Central memory CD8-positive, alpha-beta T cell (primary cell): ENCODE measurements at regions not wholly inside any gene's neighbourhood (a gene's known extent, or its start where the extent isn't known, plus 50 kb on each side); places are given as distances from the start of the nearest gene placed in this dataset.

ENCODE experiments used
- ATAC-seq: fragments of 150-1000 bp; cut with Tn5 transposase; replicated peaks from 2 replicates; pipeline ENCODE4 v1.10.0; 2022; ENCODE audit warnings: mild to moderate bottlenecking, moderate FRiP score, moderate number of reproducible peaks; ENCODE audit not compliant: poor library complexity, severe bottlenecking; ENCODE audit errors: extremely low read depth
- DNase-seq, 2 donors: peaks; one replicate each; pipeline ENCODE4 v3.0.0; 2021; ENCODE audit warnings: low spot score in 2 of 2
- H3K27ac Mint-ChIP-seq: one replicate; pipeline ENCODE4 v1.8.0; 2022; ENCODE audit warnings: low read depth, mild to moderate bottlenecking, moderate library complexity, mixed read lengths
- H3K27me3 Mint-ChIP-seq: one replicate; pipeline ENCODE4 v1.8.0; 2022; ENCODE audit warnings: mixed read lengths
- H3K36me3 Mint-ChIP-seq: one replicate; pipeline ENCODE4 v1.8.0; 2022; ENCODE audit warnings: mild to moderate bottlenecking, moderate library complexity, mixed read lengths; ENCODE audit not compliant: insufficient read depth
- H3K4me1 Mint-ChIP-seq: one replicate; pipeline ENCODE4 v1.8.0; 2022; ENCODE audit warnings: mixed read lengths
- H3K4me3 Mint-ChIP-seq: one replicate; pipeline ENCODE4 v1.8.0; 2022; ENCODE audit warnings: mild to moderate bottlenecking, moderate library complexity, mixed read lengths
- H3K9me3 Mint-ChIP-seq: one replicate; pipeline ENCODE4 v1.8.0; 2022; ENCODE audit warnings: mixed read lengths

- Mint-ChIP-seq H3K4me3 (no peak overlapping the region), H3K27ac (no peak overlapping the region), H3K9me3 (no peaks in the 10 kb centered on the region), H3K4me1 (no peaks in the 10 kb centered on the region), H3K27me3 (no peaks in the 10 kb centered on the region), H3K36me3 (no peaks in the 10 kb centered on the region)
- no peak for ATAC-seq
- DNase-seq: no peak
Observed at GRCh38 chr10:91684841-91685240, 52.0 kb upstream of the PPP1R3C start.

DNA sequence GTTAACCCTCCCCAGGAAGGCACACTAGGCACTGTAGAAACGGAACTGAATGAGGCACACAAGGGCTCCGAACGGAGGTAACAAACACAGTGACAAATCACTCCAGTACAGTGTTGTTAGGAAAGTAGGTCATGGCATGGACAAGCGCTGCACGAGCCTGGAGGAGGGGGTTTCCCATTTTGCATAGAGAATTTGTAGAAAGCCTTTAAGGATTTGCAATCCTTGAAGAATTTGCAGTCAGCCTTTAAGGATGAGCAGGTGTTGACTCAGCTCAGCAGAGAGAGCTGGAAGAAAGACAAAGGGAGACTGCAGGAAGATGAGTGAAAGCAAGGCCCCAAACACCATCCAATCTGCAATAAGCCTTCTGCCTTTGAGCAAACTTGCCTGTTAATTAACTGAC, 51.1 kb upstream of the PPP1R3C start:
- DNase-seq (no peak), ATAC-seq (no peak)
- Mint-ChIP-seq H3K27me3 (no peaks in the 10 kb centered on the region), H3K4me1 (no peaks in the 10 kb centered on the region), H3K36me3 (no peaks in the 10 kb centered on the region), H3K4me3 (no peak overlapping the region), H3K27ac (no peak overlapping the region), H3K9me3 (no peaks in the 10 kb centered on the region)

DNA sequence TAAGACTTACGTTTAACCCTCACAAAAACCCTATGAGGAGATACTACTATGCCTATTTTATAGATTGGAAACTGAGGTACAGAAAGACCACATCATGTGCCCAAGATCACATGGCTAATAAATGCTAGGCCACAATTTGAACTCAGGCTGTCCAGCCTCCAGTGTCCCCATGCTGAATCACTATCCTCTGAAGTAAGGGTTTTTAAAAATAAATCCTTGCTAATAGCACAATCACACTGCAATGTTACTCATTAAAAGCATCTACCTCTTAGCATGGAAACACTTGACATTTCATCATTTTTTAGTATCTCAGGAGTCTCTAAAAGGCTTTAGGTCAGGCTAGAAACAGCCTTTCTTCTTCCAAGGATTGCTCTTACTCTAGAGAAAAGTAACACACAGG, 50.0 kb upstream of the PPP1R3C start:
- Mint-ChIP-seq H3K4me3 (no peak overlapping the region), H3K9me3 (no peaks in the 10 kb centered on the region), H3K36me3 (no peaks in the 10 kb centered on the region), H3K27me3 (no peaks in the 10 kb centered on the region), H3K27ac (no peak overlapping the region), H3K4me1 (no peaks in the 10 kb centered on the region)
- DNase-seq (no peak), ATAC-seq (no peak)
